Lung microvascular endothelial cell (primary cell): ENCODE measurements at regions not wholly inside any gene's neighbourhood (a gene's known extent, or its start where the extent isn't known, plus 50 kb on each side); places are given as distances from the start of the nearest gene placed in this dataset.

Experiments used
- DNase-seq, 2 donors: peaks; one replicate each; pipeline versions ENCODE4 v3.0.0 to v3.0.0-alpha.2; 2010; ENCODE audit warnings: low read depth in 2 of 2

DNA sequence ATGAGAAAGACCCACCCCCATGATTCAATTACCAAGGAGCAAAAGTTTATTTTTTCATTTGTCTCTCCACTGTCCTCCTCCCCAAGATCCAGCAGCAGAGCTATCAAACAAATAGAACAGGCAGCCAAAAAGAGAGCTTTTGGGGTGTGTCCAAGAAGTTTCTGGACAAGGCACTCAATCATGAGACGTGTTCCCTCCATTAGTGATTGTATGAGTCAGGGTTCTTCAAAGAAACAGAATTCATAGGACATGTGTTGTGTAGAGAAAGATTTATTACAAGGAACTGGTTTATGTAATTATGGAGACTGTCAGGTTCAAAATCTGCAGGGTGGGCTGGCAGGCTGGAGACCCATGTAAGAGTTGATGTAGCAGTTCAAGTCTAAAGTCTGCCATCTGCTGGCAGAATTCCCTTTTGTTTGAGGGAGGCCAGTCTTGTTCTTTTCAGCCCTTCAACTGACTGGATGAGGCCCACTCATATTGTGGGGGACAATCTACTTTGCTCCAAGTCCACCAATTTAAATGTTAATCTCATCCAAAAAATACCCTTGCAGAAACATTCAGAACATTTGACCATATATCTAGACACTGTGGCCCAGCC, 248.1 kb upstream of the OPRM1 start:
- DNase-seq = peak; percentile 2 to 10

DNA sequence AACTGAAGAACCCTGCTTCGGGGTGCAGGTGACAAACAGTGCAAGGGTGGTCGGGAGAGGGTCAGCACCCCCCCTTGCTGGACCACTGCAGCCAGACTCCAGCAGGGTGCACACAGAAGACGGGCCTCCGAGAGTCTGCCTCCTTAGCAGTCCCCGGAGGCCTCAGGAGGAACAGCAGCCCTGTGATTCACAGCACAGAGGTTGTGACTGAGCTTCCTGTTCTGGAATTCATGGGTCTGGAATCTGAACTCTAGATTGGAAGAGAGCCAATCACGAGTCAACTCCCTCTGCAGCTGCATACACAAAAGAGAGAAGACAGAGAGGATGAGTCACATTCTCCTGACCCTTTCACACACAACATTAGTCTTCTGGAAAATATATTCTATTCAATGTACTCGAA, 249.0 kb upstream of the OPRM1 start:
- DNase-seq = peak; percentile 74 to 77

DNA sequence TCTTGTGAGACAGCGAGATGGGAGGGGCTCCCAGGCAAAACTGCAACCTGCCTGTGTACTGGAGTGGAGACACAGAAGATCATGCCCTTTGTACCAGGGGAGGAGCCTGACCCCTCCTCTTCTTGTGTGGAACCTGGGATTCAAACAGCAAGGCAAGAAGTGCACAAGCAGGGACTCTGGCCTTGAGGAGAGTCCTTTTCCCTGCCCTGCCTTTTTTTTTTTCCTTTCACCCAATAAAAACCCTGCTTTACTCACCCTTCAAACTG, 251.8 kb upstream of the OPRM1 start:
- no peak for DNase-seq

DNA sequence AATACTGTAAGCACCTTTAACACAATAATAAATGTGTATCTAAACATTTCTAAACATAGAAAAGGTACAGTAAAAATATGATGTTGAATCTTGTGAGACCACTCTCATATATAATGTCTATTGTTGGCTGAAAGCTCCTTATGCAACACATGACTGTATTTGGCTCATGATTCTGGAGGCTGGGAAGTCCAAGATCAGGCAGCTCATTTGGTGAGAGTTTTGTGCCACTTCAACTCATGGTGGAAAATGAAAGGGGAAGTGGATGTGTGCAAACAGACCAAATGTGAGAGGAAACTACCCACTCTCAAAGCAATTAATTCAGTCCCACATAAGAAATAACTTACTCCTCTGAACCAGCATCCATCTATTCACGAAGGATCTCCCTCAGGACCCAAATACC, 257.7 kb upstream of the OPRM1 start:
- DNase-seq = no peak

DNA sequence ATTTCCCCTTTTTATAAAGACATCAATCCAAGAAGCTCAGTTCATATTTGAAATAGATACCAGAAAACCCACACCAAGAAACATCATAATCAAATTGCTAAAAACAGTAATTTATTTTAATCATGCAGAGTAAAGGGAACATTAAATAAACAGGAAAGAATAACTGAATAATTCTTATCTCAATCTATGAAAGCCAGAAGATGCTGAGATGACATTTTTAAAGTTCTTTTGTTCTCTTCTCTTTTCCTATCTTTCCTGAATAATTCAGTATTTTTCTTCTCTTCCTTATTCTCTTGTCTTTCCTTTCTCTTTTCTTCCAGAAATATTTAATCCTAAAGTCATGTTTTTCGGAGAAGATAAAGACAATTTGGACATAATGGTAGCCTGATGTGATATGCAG, 259.0 kb upstream of the OPRM1 start:
- no peak for DNase-seq

DNA sequence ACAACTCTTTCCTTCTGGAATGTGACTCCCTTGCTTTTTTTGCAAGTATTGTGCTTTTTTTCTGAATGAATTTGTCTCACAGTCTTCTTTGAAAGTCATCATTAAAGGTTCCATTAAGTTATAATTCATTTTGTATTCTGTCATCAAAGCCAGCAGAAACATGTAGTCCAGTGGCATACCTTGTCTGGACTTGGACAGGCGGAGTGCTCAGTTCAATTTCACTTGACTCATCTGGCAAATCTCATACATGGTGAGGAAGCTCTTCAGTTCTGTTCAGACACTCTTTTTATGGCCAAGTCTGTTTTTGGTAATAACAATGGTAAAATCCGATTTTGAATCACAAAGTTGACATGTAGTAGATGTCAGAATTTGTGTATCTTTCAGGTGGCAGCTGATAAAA, 260.8 kb upstream of the OPRM1 start:
- DNase-seq = no peak

DNA sequence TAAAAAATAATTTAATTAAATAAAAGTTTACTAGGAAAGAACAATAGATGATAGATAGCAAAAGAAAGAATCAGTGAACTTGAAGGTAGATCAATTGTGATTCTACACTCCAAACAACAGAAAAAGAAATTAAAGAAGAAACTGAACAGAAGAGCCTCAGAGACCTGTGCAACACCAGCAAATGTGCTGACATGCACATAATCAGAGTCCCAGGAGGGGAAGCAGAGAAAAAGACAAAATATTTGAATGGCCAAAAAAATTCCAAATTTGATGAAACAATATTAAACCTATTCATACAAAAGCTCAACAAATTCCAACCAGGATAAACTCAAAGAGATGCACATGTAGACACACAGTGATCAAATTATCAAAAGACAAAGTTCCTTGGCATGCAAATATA, 267.5 kb upstream of the OPRM1 start:
- no peak for DNase-seq

DNA sequence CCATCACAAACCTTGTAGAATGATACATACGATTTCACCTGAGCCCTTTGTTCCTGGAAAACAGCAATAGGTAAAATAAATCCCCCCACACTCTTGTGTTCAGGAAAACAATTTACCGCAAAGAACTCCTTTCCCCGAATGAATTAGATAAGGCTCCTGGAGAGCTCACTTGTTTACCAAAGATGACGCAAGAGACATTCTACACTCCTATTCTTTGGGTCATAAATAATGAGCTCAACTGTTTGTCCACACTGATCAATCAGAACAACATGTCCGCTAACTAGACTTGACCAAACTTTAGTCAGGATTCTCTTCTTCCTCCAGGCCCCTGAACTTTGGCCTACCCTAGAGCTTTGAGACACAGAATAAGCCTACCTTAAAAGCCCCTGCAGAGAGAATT, 271.9 kb upstream of the OPRM1 start:
- no peak for DNase-seq

DNA sequence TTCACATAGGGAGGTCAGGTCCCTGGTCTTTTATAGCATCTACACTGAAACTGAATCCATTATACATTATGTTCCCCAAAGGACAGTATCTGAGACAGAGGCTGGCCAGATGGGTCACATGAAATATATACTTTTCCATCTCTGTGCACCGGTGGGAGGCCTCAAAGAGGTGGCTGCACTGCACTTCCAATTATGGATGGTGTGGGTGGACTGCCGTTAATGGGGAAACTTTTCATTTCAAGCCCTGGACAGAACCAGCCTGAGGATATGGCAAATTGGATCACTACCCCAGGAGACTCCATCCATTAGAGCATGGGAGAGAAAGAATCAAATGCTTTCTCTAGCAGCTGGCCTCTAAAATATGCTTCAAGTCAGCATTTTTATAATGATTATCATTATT, 280.5 kb upstream of the OPRM1 start:
- no peak for DNase-seq

DNA sequence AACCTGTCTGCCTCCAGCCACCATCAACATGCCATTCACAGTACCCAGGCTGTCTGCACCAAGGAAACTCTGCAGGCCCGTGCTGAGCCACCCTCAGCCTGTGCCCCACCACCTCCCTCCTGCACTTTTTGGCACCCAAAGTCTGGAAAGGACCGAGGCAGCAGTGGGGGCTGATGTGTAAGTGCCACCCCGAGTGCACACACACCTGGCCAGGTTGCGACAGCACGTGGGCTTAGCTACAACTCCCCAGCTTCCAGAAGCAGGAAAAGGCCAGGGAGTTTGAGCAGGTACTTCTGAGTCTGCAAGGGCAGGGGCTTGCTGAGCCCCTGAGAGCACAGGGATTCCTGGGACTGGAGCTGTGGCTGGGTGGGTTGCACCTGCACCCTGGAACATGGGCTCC, 303.3 kb upstream of the OPRM1 start:
- DNase-seq = no peak

DNA sequence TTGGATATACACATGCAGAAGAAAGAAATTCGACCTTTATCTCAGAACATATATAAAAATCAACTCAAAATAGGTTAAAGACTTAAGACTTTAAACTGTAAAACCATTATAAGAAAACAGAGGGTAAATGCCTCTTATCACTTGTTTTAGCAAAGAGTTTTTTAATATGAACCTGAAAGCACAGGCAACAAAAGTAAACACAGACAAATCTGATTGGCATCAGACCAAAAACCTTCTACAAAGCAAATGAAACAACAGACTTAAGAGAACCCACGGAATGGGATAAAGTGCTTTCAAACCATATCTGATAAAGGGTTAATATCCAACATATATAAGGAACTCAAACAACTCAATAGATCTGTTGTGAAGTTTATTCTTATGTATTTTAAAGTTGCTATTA, 309.9 kb upstream of the OPRM1 start:
- DNase-seq = no peak

DNA sequence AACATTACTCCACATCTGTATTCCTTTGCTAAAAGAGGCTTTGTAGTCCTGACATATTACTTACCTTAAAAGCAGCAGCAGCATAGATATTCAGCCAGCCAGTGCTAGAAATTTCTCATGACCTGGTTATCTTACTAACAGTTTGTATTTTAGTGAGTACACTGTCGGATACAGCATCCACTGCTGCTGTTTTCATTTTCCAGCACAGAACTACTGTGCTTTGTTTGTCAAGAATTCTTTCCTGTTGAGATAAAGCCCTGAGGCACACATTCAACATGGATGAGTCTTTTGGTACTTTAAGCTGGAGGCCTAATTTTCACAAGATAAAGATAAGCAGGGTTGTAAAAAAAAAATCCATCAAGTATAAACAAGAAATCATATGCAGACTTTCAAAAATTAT, 311.2 kb upstream of the OPRM1 start:
- no peak for DNase-seq

DNA sequence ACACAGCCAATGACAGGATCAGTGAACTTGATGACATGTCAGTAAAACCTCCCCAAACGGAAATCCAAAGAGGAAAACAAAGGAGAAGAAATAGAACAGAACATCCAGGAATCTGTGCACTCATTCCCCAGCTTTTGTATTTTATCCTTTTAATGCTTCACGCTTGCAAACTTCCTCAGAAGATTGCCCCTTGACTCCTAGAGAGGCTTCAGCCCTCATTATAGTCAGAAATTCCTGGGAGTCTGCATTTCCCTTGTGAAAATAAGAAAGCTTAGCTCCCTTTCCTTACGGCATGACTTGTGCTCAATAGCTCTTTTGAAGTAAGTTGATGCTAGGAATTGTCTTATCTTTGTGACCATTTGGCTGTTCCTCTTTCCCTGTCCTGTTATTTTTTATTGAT, 313.6 kb upstream of the OPRM1 start:
- DNase-seq = peak in 1 of 2 donors; percentile 9

DNA sequence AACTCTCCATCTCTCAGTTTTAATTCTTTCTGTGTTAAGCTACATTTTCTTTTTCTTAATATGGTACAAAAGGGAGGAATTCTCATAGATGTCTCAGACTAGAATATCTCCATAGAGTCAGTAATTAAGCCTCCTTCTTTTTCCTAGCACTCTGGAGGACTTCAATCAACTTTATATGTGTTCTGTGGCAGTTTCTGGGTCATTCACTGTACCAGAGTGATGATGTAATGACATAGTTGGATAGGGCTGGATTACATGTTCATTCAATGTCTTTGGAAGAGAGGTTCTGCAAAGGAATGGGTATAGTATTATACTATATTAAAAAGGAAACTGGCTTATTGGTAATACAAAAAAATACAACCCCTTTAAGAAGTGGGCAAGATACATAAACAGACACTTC, 318.3 kb upstream of the OPRM1 start:
- no peak for DNase-seq

DNA sequence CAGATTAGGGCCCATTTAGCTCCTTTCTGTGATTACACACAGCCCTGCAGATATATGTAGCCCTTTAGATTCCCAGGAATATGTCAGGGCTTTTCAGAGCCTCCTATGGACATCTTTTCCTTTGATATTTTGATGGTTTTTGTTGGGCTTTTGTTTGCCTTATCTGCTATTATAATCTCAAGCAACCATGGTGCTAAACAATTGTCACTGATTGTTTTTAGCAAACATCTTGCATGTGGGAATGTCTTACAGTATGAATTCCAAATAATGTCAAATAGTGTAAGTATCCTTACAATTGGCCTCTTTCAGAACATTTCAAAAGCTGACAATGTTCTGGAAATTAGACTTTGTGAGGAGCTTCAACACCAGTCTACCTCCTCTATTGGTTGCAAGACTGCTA, 333.6 kb upstream of the OPRM1 start:
- no peak for DNase-seq

DNA sequence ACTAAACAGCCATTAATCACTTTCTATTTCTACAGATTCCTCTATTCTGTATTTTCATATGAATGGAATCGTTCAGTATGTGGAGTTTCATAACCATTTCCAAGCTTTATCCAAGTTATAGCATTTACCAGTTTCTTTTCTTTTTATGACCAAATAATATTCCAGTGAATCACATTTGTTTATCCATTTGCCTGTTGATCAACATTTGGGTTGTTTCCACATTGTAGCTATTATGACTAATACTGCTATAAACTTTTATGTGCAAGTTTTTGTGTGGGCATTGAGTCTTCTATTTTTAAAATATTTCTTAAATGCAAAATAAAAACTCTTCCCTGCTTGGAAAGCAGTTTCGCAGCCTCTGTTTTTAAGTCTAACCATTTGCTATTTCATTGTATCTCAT, 336.4 kb upstream of the OPRM1 start:
- no peak for DNase-seq

DNA sequence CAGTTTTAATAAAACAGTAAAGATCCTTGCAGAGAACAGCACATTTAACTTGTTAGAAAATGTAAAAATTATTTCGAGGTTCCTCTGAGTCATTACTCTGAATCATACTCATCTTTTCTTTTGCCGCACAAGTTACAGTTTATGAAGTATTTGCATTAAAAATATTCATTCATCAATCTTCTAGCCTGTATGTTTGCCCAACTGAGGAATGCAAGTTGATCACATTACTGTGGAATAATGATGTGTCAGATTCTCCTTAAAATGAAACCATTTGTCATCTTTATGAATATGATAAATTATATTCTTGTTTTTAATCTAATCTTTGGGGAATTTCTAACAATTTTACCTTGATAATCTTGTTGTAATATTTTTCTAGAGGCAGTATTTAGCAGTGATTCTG, 340.4 kb upstream of the OPRM1 start:
- no peak for DNase-seq

DNA sequence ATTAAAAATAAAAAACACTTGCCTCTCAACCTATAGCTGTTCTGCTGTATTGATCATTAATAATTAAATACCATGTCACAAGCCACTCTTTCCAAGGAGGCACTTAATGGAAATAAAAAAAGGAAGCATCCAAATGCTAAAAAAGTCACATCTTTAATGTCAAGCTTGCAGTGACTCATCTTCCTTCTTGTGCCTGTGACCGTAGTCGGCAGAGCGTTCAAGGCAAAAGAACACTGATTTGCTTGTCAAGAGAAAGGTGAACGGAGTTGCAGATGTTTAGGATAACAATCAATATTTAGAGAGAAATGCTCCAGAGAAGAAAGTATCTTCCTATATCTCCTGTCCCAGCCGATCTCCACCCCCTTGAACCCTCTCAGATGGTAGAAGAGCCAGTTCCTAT, 341.0 kb upstream of the OPRM1 start:
- DNase-seq = no peak

DNA sequence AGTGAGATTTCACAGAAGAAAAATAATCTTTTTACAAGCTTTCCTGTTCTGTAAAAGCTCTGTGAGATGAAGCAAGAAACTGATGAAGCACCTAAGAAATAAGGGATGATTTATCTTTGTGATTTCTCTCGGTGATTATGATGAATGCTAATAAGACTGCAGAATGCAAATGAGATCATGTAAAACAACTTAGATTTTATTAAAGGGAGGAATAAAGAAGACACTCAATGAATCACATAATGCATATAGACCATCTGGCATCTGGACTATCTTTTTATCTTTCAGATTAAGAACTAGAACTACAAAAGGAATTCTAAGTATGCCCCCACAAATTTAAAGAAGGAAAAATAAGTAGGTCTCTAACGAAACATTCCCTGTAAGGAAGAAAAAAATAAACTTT, 361.5 kb upstream of the OPRM1 start:
- DNase-seq = no peak

DNA sequence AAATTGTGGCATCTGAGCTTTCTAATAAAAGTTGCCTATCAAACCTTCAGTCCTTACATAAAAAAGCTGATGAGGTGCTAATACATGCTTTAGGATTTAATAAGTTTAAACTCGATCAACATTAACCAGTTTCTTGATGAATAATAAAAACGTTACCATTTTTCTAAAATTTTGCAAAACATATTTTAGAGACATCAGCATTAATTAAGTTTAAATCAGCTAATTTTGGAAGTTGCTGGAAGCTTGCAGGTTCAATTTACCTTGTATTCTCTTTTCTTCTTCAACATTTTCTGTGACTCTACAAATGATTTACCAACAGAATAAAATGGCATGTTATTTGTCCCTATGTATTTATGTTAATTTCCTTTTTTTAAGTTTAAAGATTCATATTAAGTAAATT, 365.3 kb upstream of the OPRM1 start:
- DNase-seq = no peak

DNA sequence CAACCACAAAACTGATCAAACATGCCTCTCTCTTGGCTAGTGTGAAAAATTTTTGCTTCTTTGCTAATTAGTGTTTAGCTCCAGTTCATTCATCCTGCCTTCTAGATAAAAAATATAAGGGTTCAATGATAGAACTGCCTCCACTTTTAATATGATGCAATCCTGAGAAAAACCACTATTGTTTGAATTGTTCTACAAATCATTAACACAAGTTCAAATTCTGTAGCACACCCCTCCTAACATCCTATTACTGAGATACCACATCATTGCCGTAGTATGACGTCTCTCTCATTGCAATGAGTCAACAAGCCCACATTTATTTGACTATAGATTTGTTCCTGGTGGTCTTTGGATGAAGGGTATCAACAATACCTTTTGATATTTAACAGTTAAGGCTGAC, 365.8 kb upstream of the OPRM1 start:
- DNase-seq = no peak

DNA sequence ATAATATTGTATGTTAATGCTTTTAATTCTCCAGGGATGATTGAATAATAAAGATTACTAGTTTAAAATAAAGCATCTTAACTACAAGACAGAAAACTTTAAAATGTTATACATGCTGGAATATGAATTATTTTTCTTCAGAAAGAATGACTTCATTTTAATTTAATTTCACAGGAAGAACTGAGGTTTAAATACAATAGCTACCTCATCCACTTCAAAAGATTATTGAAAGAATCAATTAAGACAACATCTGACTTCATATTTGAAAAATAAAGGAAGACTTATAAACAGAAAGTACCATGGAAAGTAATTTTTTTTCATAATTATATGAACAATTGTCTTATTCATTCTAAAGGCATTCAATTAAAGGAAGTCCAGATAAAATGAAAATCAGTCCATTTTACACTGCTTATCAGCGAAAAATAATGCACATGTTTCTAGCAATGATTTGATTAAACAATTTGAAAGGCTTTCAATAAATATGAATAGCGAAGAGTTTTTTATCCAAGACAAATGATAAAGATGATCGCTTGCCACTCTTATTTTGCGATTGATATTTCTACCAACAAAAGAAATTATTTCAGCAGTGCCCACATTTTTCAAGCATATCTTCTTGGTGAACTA, 368.5 kb upstream of the OPRM1 start:
- no peak for DNase-seq

DNA sequence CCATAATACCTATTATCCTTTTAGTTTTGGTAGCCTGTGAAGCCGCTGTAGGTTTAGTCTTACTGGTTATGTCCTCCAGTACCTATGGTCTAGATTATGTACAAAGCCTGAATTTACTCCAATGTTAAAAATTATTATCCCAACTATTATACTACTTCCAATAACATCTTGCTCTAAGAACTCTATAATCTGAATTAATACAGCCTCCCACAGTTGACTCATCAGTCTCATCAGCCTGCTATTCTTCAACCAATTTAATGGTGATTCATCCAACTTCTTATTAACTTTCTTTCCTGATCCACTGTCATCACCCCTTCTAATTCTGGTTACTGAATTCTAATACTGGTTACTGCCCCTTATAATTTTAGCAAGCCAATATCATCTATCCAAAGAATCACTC, 370.3 kb upstream of the OPRM1 start:
- DNase-seq = no peak

DNA sequence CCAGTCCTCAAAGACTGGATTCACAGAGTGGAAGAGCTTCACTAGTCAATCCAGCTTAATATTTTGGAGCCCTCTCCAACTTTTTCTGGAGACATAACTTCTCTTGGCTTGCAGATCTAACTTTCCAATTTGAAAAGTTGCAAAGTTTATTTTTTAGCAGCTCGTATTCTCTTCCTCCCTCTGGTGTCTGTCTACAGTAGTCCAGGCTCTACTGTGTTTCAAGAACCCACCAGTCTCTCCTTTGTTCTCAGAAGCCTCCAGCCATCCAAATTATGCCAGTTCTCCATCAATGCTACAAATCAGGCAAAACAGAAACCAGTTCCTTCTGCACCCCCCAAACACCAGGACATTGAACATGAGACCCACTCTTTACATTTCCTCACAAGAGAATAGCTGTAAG, 376.1 kb upstream of the OPRM1 start:
- DNase-seq = no peak
